ENCODE measurements at regions not wholly inside any gene's neighbourhood (a gene's known extent, or its start where the extent isn't known, plus 50 kb on each side); places are given as distances from the start of the nearest gene placed in this dataset.
"Not testable (repeated sequence)": the region's sequence is repeated elsewhere in the genome, so short reads cannot be mapped to it uniquely, and the experiment has no call there.

- no peak for DNase-seq
These were observed 174.2 kb downstream of the LNPK start for GRCh38 chr2:175827856-175828255.

GRCh38 chr2:175824243-175824642, 177.8 kb downstream of the LNPK start:
- DNase-seq = no peak

- DNase-seq = no peak
These were observed 178.4 kb downstream of the LNPK start for GRCh38 chr2:175823707-175824073.

GRCh38 chr2:175823002-175823706, 178.9 kb downstream of the LNPK start:
- no peak for DNase-seq

- no peak for DNase-seq
These were observed 184.8 kb downstream of the LNPK start for GRCh38 chr2:175817221-175817620.

GRCh38 chr2:175815537-175815936, 186.5 kb downstream of the LNPK start:
- no peak for DNase-seq

GRCh38 chr2:175811971-175812370, 190.1 kb downstream of the LNPK start:
- DNase-seq = no peak

- no peak for DNase-seq
These were observed 193.2 kb downstream of the LNPK start for GRCh38 chr2:175808858-175809257.

GRCh38 chr2:175808078-175808477, 194.0 kb downstream of the LNPK start:
- no peak for DNase-seq

GRCh38 chr2:175807031-175807873, 194.8 kb downstream of the LNPK start:
- no peak for DNase-seq

GRCh38 chr2:175806570-175806969, 195.5 kb downstream of the LNPK start:
- no peak for DNase-seq

- no peak for DNase-seq
These were observed 196.0 kb downstream of the LNPK start for GRCh38 chr2:175806125-175806490.

GRCh38 chr2:175805442-175806124, 196.5 kb downstream of the LNPK start:
- no peak for DNase-seq

- no peak for DNase-seq
These were observed 197.9 kb downstream of the LNPK start for GRCh38 chr2:175804122-175804521.

GRCh38 chr2:175796422-175796821, 205.6 kb downstream of the LNPK start:
- not testable (repeated sequence) for DNase-seq

GRCh38 chr2:175793648-175794047, 208.4 kb downstream of the LNPK start:
- no peak for DNase-seq

GRCh38 chr2:175792881-175793280, 209.2 kb downstream of the LNPK start:
- no peak for DNase-seq

GRCh38 chr2:175792199-175792598, 209.9 kb downstream of the LNPK start:
- no peak for DNase-seq

GRCh38 chr2:175786471-175787124, 215.5 kb downstream of the LNPK start:
- no peak for DNase-seq

GRCh38 chr2:175777337-175777736, 224.7 kb downstream of the LNPK start:
- not testable (repeated sequence) for DNase-seq

- no peak for DNase-seq
These were observed 232.9 kb downstream of the LNPK start for GRCh38 chr2:175769200-175769599.

GRCh38 chr2:175766880-175767279, 235.2 kb downstream of the LNPK start:
- DNase-seq = no peak

All from effector CD4-positive, alpha-beta T cell (primary cell).